ENCODE measurements at regions not wholly inside any gene's neighbourhood (a gene's known extent, or its start where the extent isn't known, plus 50 kb on each side); places are given as distances from the start of the nearest gene placed in this dataset.

DNA sequence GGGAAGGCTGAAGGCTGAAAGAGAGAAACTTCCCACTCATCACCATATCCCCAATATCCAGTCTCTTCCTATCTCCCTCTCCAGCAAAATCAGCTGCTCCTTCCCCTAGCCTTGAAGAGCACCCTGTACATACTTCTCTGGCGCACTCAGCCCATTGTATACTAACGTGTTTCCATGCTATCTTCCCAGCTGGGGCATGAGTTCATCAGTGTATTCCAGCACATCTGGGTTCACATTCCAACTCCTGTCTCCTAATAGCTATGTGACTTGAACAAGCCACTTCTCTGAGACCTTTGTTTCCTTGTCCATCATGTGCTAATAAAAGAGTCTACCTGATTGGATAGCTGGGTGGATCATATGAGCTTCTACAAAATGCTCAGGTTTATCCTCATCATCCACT lies 51.1 kb upstream of the OLIG2 start:
- DNase-seq (ENCODE audit: low spot score), result no peak
- TF ChIP-seq, protein P1, sequence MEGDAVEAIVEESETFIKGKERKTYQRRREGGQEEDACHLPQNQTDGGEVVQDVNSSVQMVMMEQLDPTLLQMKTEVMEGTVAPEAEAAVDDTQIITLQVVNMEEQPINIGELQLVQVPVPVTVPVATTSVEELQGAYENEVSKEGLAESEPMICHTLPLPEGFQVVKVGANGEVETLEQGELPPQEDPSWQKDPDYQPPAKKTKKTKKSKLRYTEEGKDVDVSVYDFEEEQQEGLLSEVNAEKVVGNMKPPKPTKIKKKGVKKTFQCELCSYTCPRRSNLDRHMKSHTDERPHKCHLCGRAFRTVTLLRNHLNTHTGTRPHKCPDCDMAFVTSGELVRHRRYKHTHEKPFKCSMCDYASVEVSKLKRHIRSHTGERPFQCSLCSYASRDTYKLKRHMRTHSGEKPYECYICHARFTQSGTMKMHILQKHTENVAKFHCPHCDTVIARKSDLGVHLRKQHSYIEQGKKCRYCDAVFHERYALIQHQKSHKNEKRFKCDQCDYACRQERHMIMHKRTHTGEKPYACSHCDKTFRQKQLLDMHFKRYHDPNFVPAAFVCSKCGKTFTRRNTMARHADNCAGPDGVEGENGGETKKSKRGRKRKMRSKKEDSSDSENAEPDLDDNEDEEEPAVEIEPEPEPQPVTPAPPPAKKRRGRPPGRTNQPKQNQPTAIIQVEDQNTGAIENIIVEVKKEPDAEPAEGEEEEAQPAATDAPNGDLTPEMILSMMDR (conservative IDR thresholded peaks at IDR 0.05; ENCODE audit: low read depth), result no peak
- ChIA-PET CTCF (no interaction called here), POLR2A (ENCODE audit: low non-redundant PET) (no interaction called here)
- no peak overlapping the region for H3K27ac ChIP-seq

DNA sequence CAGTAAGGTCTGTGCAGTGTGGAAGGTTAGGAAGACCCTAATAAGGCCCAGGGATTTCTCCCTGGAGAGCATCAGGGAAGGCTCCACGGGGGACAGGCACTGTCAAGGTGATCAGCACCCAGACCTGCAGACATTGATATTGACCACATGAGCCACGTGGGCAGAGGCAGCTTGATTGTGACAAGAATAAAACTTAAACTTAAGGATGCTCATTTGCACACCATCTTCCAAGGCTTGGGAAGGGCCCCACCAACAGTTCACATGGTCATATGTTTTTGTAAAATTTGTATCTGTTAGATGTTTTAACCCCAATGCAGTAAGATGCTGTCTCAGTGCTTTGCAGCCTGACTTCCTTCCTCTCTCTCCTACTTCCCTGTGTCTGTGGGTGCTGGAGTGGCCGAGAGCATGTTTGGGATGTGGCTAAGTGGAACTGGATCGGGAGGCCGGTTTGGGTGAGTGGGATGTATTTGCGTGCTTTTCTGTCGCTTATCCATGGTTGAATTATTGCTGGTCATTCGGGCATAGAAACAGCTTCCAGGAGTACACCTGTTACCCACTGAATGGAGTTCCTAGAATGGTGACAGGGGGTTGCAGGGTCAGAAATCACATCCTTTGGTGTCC lies 49.8 kb upstream of the OLIG2 start:
- CTCF ChIA-PET, result no interaction called here

More for the DNA sequence above, 49.8 kb upstream of the OLIG2 start:
- DNase-seq (ENCODE audit: low spot score), result no peak
- H3K27ac ChIP-seq, result no peak overlapping the region
- POLR2A ChIA-PET (ENCODE audit: low non-redundant PET), result no interaction called here
- TF ChIP-seq, protein P1 (conservative IDR thresholded peaks at IDR 0.05; ENCODE audit: low read depth), result no peak

Data from RWPE1 (cell line).